ENCODE measurements at regions not wholly inside any gene's neighbourhood (a gene's known extent, or its start where the extent isn't known, plus 50 kb on each side); places are given as distances from the start of the nearest gene placed in this dataset.

DNA sequence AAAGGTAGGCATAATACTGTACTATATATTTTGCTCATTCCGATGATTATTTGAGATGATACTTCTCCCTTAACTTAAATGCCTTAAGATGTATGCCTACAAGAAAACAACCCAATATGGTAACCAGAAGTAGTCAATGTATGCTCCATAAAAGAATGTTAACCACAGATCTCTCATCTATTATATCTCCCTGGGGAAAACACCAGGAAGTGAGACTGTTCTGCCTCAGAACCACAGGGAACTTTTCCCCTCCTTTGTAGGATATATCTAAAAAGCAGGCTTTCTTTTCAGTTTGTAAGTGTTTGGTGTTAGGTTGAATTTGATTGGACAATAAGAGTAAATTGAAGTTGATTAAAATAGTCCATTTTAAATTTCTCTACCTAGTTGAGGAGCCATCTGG lies 1160.5 kb upstream of the NXPH2 start:
- DNase-seq, result no peak

DNA sequence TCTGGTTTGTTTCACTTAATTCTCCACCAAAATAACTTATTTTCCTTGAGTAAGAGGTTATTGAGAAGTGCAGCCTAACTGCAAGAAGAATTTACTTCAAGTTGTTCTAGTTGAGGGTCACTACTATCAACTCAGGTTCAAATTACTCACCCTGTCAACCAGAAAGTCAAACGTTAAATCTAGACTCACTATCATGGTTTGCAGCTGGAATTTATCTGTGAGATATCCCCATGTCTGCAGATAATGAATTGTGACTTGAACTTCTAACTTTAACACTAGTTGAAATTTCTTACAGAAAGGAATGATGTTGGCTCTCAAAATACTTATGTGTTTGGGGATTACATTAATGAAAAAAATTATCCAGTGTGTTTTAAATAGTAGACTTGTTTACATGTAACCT lies 1145.7 kb upstream of the NXPH2 start:
- no peak for DNase-seq

- no peak for DNase-seq
These were observed 1143.9 kb upstream of the NXPH2 start for GRCh38 chr2:139924070-139924469.

GRCh38 chr2:139918982-139919381 lies 1138.8 kb upstream of the NXPH2 start:
- no peak for DNase-seq

DNA sequence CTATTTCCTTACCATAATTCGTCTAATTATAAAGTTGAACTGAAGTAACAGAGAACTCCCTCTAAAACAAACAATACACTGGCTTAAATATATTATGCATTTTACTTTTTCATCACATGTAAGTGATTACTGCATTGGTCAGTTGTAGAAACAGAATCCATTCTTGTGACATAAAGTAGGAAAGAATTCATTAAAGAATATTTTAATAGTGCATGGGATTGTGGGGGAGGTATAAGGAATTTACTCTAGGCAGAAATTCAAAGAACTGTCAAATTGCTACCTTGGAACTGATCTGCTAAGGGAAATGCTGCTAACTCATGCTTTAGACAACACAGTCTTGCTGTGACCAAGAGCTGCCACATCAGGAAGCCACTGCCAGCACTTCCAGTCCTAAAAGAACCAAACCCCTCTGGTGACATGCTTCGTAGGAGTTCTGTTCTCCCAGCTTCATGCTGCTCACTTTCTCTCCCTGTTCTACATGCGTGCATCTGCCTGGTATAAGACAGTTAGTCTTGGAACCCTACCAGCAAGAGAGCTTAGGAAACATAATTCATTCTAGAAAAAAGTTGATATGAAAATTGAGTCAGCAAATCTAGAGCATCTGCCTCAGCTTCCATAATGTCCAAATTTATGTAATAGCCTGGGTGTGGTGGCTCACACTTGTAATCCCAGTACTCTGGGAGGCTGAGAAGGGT lies 1137.6 kb upstream of the NXPH2 start:
- DNase-seq, result no peak

DNA sequence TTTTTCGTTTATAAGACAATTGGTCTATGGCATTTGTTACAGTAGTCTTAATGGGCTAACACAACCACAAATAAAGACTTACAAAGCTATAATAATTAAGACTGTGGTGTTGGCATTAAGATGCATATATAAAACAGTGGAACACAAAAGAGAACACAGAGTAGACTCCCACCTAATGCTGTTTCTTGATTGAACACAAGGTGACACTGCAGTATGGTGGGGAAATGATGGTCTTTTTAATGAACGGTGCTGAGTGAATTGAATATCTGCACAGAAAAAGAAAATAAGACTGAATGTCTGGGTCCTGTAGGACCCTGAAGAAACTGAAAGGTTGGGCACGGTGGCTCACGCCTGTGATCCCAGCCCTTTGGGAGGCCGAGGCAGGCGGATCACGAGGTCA lies 1136.6 kb upstream of the NXPH2 start:
- no peak for DNase-seq

- no peak for DNase-seq
These were observed 1131.0 kb upstream of the NXPH2 start for GRCh38 chr2:139911160-139911559.

DNA sequence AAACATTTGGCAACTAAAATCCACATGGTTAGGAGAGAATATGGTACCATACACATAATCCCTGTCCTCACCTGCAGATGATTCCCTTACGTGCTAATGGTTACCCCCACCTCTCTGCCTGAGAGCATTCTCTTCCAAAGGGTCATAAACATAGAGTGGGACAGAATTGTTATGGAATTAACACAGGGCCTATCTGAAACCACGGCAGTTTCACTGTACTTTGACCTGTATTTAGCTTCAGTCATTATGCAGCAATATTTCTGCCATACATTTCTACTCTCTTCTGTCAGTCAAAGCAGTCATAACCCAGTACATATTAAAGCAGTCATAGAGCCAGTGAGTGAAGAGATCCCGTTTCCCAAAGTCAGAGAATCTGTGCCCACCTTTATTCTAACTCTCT lies 1128.9 kb upstream of the NXPH2 start:
- no peak for DNase-seq

- no peak for DNase-seq
These were observed 1125.4 kb upstream of the NXPH2 start for GRCh38 chr2:139905624-139906023.

DNA sequence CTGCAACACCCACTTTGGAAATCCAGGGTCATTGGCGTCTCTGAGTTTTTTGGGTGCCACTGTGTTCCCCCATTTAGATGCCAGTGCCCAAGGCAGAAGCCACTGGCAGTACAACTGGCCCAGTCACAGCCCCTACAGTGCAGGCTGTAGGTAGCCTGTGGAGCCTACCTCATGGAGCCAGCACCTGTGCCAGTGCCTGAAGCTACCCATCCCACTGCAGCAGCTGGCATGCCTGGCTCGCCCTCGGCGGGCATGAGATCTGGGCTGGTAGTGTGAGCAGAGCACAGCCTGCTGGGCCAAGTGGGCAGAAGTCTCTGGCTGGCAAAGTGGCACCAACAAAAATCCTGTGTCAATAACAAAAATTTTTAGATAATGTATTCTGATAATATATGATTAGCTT lies 1111.4 kb upstream of the NXPH2 start:
- DNase-seq, result no peak

- DNase-seq, result no peak
These were observed 1105.8 kb upstream of the NXPH2 start for GRCh38 chr2:139885921-139886498.

DNA sequence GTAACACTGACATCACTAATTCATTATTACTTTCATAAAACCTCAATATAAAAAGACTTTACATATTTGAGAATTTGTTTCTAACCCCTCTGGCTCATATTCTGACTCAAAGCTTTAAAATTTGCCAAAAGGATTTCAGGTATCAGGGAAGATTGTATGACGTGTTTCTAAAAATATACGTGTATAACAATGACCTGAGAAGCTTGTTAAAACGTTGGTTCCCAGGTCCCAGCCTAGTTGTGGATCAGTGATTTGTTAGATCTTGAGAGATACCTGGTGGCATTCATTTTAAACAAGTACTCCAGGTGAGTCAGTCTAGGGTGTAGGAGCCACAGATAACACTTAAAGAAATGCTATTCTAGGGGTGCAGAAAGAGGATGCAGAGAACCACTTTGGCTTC lies 1096.8 kb upstream of the NXPH2 start:
- DNase-seq, result no peak

- no peak for DNase-seq
These were observed 1096.1 kb upstream of the NXPH2 start for GRCh38 chr2:139876321-139876720.

DNA sequence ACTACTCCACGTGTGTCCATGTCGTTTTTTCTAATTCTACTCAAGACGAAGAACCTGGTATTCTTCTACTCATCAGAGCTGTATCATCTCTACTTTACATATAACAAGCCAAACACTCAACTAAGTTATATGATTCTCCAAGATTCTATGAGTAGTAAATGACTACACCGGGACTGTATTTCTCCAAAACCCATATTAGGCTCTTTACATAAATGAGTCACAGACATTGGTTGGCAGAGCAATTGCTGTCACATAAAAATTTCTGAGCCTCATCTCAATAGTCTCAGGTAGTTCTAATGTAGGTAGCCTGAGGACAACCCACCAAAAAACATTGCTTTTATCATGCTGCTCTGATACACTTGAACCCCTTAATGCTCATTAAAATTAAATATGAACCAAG lies 1092.3 kb upstream of the NXPH2 start:
- no peak for DNase-seq

GRCh38 chr2:139872032-139872431 lies 1091.8 kb upstream of the NXPH2 start:
- DNase-seq, result no peak

DNA sequence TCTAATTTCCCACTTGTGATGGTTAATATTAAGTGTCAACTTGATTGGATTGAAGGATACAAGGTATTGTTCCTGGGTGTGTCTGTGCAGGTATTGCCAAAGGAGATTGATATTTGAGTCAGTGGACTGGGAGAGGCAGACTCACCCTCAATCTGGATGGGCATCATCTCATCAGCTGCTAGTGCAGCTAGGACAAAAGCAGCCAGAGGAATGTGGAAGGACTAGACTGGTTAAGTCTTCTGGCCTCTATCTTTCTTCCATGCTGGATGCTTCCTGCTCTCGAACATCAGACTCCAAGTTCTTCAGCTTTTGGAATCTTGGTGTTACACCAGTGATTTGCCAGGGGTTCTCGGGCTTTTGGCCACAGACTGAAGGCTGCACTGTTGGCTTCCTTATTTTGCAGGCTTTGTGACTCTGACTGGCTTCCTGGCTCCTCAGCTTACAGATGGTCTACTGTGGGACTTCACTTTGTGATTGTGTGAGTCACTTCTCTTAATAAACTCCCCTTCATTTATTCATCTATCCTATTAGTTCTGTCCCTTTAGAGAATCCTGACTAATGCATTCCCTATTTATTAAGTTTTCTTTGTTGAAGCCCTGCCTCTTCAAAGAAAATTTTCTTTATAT lies 1087.5 kb upstream of the NXPH2 start:
- DNase-seq, result no peak

- no peak for DNase-seq
These were observed 1084.7 kb upstream of the NXPH2 start for GRCh38 chr2:139864821-139865302.

DNA sequence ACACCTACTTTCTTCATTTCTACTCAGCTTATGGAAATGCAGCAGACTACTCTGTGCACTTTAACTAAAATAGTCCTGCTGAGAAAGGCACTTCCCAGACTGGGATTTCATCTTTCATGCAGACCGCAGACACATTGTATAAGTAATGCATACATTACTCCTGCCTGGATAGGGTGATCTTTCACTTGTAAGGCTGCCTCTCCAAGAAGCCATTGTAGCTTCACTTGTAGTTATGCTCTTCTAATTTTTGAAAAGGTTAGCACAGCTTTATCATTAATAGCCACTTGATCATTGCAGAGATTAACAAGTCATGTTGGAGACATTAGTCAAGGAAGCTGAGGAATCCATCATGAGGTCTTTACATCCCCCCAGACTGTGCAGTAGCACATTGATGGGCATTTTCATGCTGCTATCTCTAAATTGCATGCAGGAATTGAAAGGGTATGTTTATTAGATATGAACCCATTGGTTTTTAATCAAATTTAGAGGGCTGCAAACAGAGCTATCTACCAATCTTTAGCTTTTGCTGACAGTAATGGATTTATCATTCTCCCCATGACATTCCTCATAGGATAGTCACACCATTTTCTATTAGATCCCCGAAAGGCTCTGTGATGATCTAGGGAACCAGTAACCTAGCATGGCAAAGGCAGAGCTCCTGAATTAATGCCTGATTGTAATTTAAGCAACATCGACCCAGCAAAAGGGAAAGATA lies 1074.7 kb upstream of the NXPH2 start:
- no peak for DNase-seq

DNA sequence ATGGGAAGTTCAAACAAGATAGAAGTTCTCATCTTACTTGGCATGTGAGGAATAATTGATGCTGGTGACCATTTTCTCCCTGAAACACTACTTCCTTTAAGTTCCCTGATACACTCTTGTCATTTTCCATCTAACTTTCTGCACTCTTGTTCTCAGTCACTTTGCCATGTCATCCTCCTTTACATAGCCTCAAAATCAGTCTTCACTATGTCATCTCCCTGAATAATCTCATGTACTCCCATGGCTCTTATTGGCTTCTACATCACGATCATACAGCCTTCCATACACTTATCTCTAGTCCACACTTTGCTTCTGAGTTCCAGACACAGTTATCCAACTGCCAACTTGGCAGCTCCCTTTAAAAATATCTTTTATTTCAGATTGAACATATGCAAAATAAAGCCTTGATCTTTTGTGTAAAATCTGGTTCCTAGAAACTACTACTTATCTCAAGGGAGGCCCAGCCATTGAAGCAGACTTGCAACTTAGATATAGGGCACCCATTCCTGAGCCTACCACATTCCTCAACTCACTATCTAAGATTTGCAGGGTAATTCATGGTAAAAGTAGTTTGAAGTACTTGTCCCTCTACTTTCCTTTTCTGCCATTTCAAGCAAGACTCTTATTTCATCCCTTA lies 1070.2 kb upstream of the NXPH2 start:
- DNase-seq, result no peak

DNA sequence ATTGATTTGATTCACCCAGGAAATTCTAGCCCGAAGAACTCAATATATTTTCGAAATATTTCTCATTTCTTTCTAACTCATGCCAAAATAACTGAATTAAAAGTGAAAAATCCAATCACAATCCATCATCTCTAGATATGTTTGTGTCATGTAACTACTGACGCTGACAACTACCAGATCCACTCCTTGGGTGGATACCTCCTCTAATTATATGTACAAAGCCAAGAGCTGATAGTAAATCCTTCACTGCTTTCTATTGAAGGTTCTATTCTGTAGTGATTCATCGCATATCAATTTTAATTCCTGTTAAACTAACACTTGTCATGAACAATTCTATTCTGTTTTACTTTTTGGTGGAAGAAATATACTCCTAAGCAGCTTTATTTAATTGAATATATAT lies 1056.6 kb upstream of the NXPH2 start:
- no peak for DNase-seq

GRCh38 chr2:139835101-139835500 lies 1054.9 kb upstream of the NXPH2 start:
- no peak for DNase-seq

- DNase-seq, result no peak
These were observed 1047.8 kb upstream of the NXPH2 start for GRCh38 chr2:139828011-139828410.

GRCh38 chr2:139825726-139826125 lies 1045.5 kb upstream of the NXPH2 start:
- no peak for DNase-seq
